Fibroblast of the aortic adventitia (primary cell): ENCODE measurements at regions not wholly inside any gene's neighbourhood (a gene's known extent, or its start where the extent isn't known, plus 50 kb on each side); places are given as distances from the start of the nearest gene placed in this dataset.

Experiments
- DNase-seq: peaks from one replicate; pipeline ENCODE4 v3.0.0-alpha.2; 2010; ENCODE audit warnings: low read depth
- H3K4me3 ChIP-seq: 2 replicates; pipeline ENCODE4 v1.5.1; 2011; ENCODE audit warnings: low read depth, mild to moderate bottlenecking, control low read depth, low read length, moderate library complexity
- TF ChIP-seq, protein P1 (sequence below): IDR thresholded peaks from 2 replicates; pipeline ENCODE4 v1.5.1; 2011; ENCODE audit warnings: mild to moderate bottlenecking, low read length, control low read depth, inconsistent platforms; ENCODE audit not compliant: insufficient read depth

DNA sequence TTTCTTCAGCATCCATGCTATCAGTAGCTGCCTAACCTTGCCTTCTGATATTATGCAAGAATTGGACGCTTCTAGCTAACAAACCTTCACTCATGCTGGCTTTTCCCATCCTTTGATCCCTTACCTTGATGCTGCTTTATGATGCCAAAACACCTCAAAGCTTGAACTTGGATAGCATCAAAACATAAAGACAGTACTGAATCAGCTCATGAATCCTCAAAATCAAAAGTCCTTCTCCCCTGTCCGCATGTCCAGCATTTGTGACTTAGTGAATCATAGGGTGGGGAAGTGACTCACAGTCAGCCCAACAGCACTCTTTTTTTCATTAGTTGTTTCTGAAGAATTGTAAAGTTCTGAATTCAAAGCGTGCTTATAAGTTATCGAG, 89.5 kb upstream of the PIK3CG start:
- DNase-seq = peak; percentile 77
- TF ChIP-seq, protein P1, sequence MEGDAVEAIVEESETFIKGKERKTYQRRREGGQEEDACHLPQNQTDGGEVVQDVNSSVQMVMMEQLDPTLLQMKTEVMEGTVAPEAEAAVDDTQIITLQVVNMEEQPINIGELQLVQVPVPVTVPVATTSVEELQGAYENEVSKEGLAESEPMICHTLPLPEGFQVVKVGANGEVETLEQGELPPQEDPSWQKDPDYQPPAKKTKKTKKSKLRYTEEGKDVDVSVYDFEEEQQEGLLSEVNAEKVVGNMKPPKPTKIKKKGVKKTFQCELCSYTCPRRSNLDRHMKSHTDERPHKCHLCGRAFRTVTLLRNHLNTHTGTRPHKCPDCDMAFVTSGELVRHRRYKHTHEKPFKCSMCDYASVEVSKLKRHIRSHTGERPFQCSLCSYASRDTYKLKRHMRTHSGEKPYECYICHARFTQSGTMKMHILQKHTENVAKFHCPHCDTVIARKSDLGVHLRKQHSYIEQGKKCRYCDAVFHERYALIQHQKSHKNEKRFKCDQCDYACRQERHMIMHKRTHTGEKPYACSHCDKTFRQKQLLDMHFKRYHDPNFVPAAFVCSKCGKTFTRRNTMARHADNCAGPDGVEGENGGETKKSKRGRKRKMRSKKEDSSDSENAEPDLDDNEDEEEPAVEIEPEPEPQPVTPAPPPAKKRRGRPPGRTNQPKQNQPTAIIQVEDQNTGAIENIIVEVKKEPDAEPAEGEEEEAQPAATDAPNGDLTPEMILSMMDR = no peak
- H3K4me3 ChIP-seq = peak overlapping the region; percentile 49

DNA sequence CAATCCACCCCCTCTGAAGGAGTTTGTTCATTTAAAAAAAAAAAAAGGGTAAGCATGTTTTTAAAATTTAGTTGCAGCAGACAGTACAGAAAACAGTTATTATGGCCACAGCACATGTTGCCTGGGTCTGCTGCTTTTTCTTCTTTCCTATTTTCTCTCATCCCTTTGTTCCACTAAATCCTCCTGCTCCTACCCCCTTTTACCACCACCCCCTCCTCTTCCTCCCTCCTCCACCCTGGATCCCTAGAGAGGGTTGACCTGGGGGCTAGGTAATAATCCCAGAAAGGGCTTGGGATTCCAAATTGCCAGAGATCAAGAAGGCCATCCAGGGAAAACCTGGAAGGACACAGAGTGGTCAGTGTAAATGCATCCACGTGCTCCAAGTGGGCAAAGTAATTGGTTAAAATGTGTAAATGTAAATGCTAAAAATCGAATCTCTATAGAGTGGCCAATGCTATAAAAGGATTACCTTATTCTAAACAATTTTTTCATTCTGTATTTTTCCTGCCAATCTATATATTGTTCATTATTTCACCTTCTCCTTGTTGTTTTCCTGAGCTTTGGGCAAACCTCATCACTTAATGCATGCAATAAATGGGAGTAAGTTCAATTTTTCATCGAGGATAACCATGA, 89.0 kb upstream of the PIK3CG start:
- H3K4me3 ChIP-seq = no peak overlapping the region
- TF ChIP-seq, protein P1 = no peak
- no peak for DNase-seq

DNA sequence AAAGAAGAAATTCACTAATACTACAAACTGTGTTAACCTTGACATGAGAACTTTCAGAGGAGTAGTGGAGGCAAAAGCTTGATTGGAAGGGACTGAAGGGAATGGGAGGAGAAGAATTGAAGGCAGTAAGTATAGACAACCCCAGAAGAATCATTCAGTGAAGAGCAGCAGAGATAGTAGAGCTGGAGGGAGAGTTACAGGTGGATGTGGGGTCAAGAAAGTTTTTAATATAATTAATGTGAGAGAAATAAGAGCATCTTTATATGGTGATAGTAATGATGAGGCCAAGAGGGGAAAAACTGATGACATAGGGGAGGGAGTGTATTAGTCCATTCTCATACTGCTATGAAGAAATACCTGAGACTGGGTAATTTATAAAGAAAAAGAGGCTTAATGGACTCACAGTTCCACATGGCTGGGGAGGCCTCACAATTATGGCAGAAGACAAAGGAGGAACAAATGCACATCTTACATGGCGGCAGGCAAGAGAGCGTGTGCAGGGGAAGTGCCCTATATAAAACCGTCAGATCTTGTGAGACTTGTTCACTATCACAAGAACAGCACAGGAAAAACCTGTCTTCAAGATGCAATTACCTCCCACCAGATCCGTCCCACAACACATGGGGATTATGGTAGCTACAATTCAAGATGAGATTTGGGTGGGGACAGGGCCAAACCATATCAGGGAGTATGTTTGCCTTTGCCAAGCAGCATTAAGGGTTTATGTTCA, 88.3 kb upstream of the PIK3CG start:
- no peak for DNase-seq
- TF ChIP-seq, protein P1 = no peak
- no peak overlapping the region for H3K4me3 ChIP-seq

DNA sequence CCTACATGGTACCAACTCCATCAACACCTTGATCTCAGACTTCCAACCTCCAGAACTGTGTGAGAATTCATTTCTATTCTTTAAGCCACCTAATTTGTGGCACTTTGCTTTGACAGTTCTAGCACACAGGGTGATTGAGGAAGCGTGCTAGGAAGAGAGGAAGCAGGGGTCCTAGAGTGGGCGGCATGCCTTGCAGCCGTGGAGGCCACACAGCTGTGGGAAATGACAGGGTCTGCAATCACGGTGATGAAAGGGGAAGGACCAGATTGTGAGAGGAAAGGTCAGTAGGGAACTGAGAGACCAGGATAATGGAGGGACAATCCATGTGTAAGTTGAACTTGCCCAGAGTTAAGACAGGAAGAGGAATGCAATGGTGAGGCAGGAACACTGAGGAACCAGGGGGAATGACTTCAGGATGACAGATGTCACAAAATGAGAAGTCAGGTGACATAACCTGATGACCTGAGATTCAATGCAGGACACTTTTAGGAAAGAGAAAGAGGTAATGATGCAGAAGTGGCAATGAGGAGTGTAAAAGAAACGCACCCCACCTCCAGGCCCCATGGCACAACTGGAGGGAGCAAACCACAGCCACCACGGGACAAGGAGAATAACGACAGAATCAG, 87.3 kb upstream of the PIK3CG start:
- no peak overlapping the region for H3K4me3 ChIP-seq
- DNase-seq = no peak
- TF ChIP-seq, protein P1 = no peak

DNA sequence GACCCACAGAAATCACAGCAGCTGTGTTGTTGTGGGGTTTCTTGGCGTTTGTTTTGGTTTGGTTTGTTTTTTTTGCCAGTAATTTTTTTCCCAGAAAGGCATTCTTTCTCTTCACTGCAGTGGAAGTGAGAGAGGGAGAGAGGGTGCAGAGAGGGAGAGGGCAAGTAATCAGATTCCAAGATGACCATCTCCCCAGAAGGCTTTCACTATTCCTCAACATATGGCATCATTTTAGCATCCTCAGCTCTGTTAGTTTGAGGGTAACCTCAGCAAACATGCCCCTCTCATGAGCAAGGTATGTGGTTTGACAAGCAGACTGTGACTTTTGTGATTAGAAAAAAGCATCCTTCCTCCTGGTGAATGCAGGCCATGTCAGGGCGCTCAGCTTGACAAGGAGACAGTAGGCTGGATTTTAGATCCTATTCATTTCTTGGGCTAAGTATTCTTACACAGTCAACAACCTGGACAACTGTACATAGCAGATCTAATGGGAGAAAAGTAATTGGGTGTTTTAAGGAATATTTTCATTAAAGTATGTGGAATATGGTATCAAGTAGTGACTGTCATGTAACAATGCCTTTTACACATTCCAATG, 86.3 kb upstream of the PIK3CG start:
- no peak for DNase-seq
- H3K4me3 ChIP-seq = no peak overlapping the region
- TF ChIP-seq, protein P1 = no peak

DNA sequence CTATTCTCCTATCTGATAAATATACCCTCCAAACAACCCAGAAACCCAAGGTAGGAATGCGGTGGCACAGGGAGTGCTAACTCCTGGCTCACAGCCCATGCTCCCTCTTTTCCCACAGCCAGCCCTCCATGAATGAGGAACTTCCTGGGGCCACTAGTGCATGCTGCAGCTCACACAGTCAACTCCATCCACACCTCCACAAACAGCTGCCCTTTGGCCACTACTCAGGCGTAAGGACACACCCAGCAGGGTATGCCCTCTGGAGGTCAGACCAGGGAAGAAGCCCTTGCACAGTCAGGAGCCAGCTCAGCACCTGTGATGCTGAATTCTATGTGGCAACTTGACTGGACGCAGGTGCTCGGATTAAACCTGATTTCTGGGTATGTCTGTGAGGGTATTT, 85.2 kb upstream of the PIK3CG start:
- TF ChIP-seq, protein P1 = no peak
- no peak overlapping the region for H3K4me3 ChIP-seq
- DNase-seq = no peak
